H1 (cell line): ENCODE measurements at regions not wholly inside any gene's neighbourhood (a gene's known extent, or its start where the extent isn't known, plus 50 kb on each side); places are given as distances from the start of the nearest gene placed in this dataset.

Source experiments
- CTCF ChIA-PET: fragments of 300-600 bp; sonication (Branson Sonifier 250); formaldehyde crosslinking; loops from one replicate; lab custom pipeline; 2021; ENCODE audit not compliant: partially characterized antibody; lab: Charles Lee
- POLR2A ChIA-PET: fragments of 300-600 bp; sonication (Branson Sonifier 250); formaldehyde crosslinking; loops from one replicate; lab custom pipeline; 2021; ENCODE audit warnings: inconsistent platforms; ENCODE audit not compliant: partially characterized antibody; lab: Charles Lee
- DNase-seq, 2 experiments: peaks; one replicate each; pipeline versions ENCODE4 v3.0.0 to v3.0.0-alpha.2; 2010 to 2022; ENCODE audit warnings: low spot score in 2 of 2, low read depth in 1 of 2, mixed read lengths in 1 of 2
- FAIRE-seq: peaks from 2 replicates; lab custom pipeline; 2011; peaks lifted over from hg19 to GRCh38; lab: Jason Lieb, UNC
- H2AFZ ChIP-seq: 2 replicates; pipeline ENCODE4 v1.8.1; 2012; ENCODE audit warnings: low read length, inconsistent platforms
- H2AK5ac ChIP-seq: 2 replicates; pipeline ENCODE4 v1.6.1; 2013; ENCODE audit warnings: low read depth, low read length
- H2BK120ac ChIP-seq: replicated peaks from 2 replicates; pipeline ENCODE3; 2013; ENCODE audit warnings: low read depth, low read length, inconsistent platforms
- H2BK12ac ChIP-seq: 2 replicates; pipeline ENCODE4 v1.6.1; 2013; ENCODE audit warnings: low read depth, low read length
- H2BK15ac ChIP-seq: 2 replicates; pipeline ENCODE4 v1.6.1; 2013; ENCODE audit warnings: low read length
- H2BK20ac ChIP-seq: 2 replicates; pipeline ENCODE4 v1.6.1; 2013; ENCODE audit warnings: low read length
- H2BK5ac ChIP-seq: 2 replicates; pipeline ENCODE4 v1.6.1; 2013; ENCODE audit warnings: low read depth, low read length
- H3K14ac ChIP-seq: 2 replicates; pipeline ENCODE4 v1.6.1; 2013; ENCODE audit warnings: inconsistent platforms; ENCODE audit not compliant: insufficient read length
- H3K18ac ChIP-seq: 2 replicates; pipeline ENCODE4 v1.6.1; 2013; ENCODE audit warnings: low read length; ENCODE audit errors: extremely low read depth
- H3K23ac ChIP-seq: 2 replicates; pipeline ENCODE4 v1.6.1; 2013; ENCODE audit warnings: inconsistent platforms; ENCODE audit not compliant: insufficient read length
- H3K23me2 ChIP-seq: 2 replicates; pipeline ENCODE4 v1.6.1; 2013; ENCODE audit warnings: low read depth, low read length
- H3K27ac ChIP-seq: 2 replicates; pipeline ENCODE4 v1.6.1; 2011; ENCODE audit warnings: low read depth, low read length, inconsistent platforms
- H3K27me3 ChIP-seq, 4 experiments: replicated peaks in 1 of 4; 1 replicate in 1 of 4; 2 replicates in 3 of 4; pipeline versions ENCODE4 v1.6.1 to v1.8.1; 2011 to 2013; ENCODE audit warnings: low read length in 3 of 4, mild to moderate bottlenecking in 3 of 4, inconsistent platforms in 2 of 4, mixed read lengths in 2 of 4, moderate library complexity in 1 of 4; ENCODE audit not compliant: control insufficient read depth in 3 of 4, insufficient read depth in 3 of 4; ENCODE audit errors: extremely low read depth in 1 of 4
- H3K36me3 ChIP-seq, 4 experiments: 2 replicates each; pipeline versions ENCODE4 v1.6.1 to v1.8.1; 2011 to 2013; ENCODE audit warnings: mild to moderate bottlenecking in 4 of 4, low read length in 3 of 4, moderate library complexity in 2 of 4, control low read depth in 1 of 4, inconsistent platforms in 1 of 4; ENCODE audit not compliant: insufficient read depth in 4 of 4, control insufficient read depth in 2 of 4
- H3K4ac ChIP-seq: replicated peaks from 2 replicates; pipeline ENCODE3; 2013; ENCODE audit warnings: low read length, low read depth, mixed read lengths, inconsistent platforms; ENCODE audit not compliant: insufficient read length
- H3K4me1 ChIP-seq, 4 experiments: replicated peaks in 1 of 4; 1 replicate in 1 of 4; 2 replicates in 3 of 4; pipeline versions ENCODE4 v1.6.1 to v1.8.1; 2011 to 2013; ENCODE audit warnings: low read length in 3 of 4, inconsistent platforms in 2 of 4, mixed read lengths in 1 of 4; ENCODE audit not compliant: insufficient read depth in 4 of 4, control insufficient read depth in 3 of 4
- H3K4me2 ChIP-seq, 2 experiments: 2 replicates each; pipeline versions ENCODE4 v1.6.1 to v1.8.1; 2011 to 2013; ENCODE audit warnings: low read depth in 2 of 2, low read length in 2 of 2, control low read depth in 1 of 2, inconsistent platforms in 1 of 2, mild to moderate bottlenecking in 1 of 2; ENCODE audit not compliant: insufficient read depth in 1 of 2
- H3K4me3 ChIP-seq, 4 experiments: fragments of 200-600, 300-600 bp in 1 of 4; sonication (generic), shearing (Covaris generic), sonication (Bioruptor Twin) in 1 of 4; 2 replicates each; pipeline versions ENCODE4 v1.5.1 to v1.8.1; 2011 to 2016; ENCODE audit warnings: low read length in 4 of 4, low read depth in 3 of 4, control low read depth in 2 of 4, inconsistent platforms in 2 of 4, mild to moderate bottlenecking in 2 of 4, mixed read lengths in 1 of 4, moderate library complexity in 1 of 4; ENCODE audit not compliant: insufficient read depth in 2 of 4; ENCODE audit errors: extremely low read depth in 1 of 4
- H3K56ac ChIP-seq: replicated peaks from 2 replicates; pipeline ENCODE3; 2013; ENCODE audit warnings: low read depth, mild to moderate bottlenecking, mixed read lengths, low read length, inconsistent platforms; ENCODE audit not compliant: insufficient read length
- H3K79me1 ChIP-seq: 2 replicates; pipeline ENCODE4 v1.6.1; 2013; ENCODE audit warnings: low read depth, low read length, control low read depth
- H3K79me2 ChIP-seq, 2 experiments: 2 replicates each; pipeline versions ENCODE4 v1.6.1 to v1.8.1; 2012 to 2013; ENCODE audit warnings: low read length in 2 of 2, mild to moderate bottlenecking in 2 of 2, inconsistent platforms in 1 of 2; ENCODE audit not compliant: insufficient read depth in 2 of 2, control insufficient read depth in 1 of 2
- H3K9ac ChIP-seq, 4 experiments: replicated peaks in 1 of 4; 1 replicate in 1 of 4; 2 replicates in 3 of 4; pipeline versions ENCODE4 v1.6.1 to v1.8.1; 2011 to 2013; ENCODE audit warnings: low read depth in 3 of 4, low read length in 3 of 4, control low read depth in 2 of 4, mild to moderate bottlenecking in 2 of 4, moderate library complexity in 2 of 4, inconsistent platforms in 1 of 4; ENCODE audit errors: extremely low read depth in 1 of 4
- H3K9me3 ChIP-seq, 2 experiments: 2 replicates each; pipeline versions ENCODE4 v1.6.1 to v1.8.1; 2012 to 2013; ENCODE audit warnings: mild to moderate bottlenecking in 2 of 2, moderate library complexity in 2 of 2, control low read depth in 1 of 2, inconsistent platforms in 1 of 2, low read depth in 1 of 2, low read length in 1 of 2, mixed read lengths in 1 of 2; ENCODE audit not compliant: insufficient read depth in 2 of 2
- H4K20me1 ChIP-seq, 2 experiments: replicated peaks in 1 of 2; 2 replicates each; pipeline versions ENCODE3 to v1.8.1; 2011 to 2013; ENCODE audit warnings: inconsistent platforms in 2 of 2, low read length in 2 of 2, mild to moderate bottlenecking in 1 of 2; ENCODE audit not compliant: insufficient read depth in 2 of 2, control insufficient read depth in 1 of 2
- H4K5ac ChIP-seq: 2 replicates; pipeline ENCODE4 v1.6.1; 2013; ENCODE audit warnings: low read length, low read depth, mixed read lengths, inconsistent platforms; ENCODE audit not compliant: insufficient read length
- H4K8ac ChIP-seq: 2 replicates; pipeline ENCODE4 v1.8.0; 2013; ENCODE audit warnings: mild to moderate bottlenecking, moderate library complexity, low read length, inconsistent platforms; ENCODE audit not compliant: insufficient read depth; ENCODE audit errors: extremely low read depth
- H4K91ac ChIP-seq: replicated peaks from 2 replicates; pipeline ENCODE3; 2013; ENCODE audit warnings: low read length, mixed read lengths, inconsistent platforms; ENCODE audit not compliant: insufficient read length
- ATF2 ChIP-seq: IDR thresholded peaks from 2 replicates; pipeline ENCODE4 v1.6.1; 2012; ENCODE audit warnings: low read length, inconsistent platforms
- ATF3 ChIP-seq: IDR thresholded peaks from 2 replicates; pipeline ENCODE4 v1.6.1; 2011; ENCODE audit warnings: low read depth, mild to moderate bottlenecking, low read length; ENCODE audit not compliant: insufficient read depth
- BRCA1 ChIP-seq: IDR thresholded peaks from 2 replicates; pipeline ENCODE4 v1.6.1; 2012; ENCODE audit warnings: low read depth, low read length, improper control_type of control experiment
- CTBP2 ChIP-seq: IDR thresholded peaks from 2 replicates; pipeline ENCODE4 v1.7.0; 2011; ENCODE audit warnings: borderline replicate concordance, mild to moderate bottlenecking, moderate library complexity, mixed read lengths, low read length; ENCODE audit not compliant: insufficient read depth, insufficient read length
- GTF2F1 ChIP-seq: IDR thresholded peaks from 2 replicates; pipeline ENCODE4 v1.6.1; 2012; ENCODE audit warnings: low read depth, low read length, improper control_type of control experiment, borderline replicate concordance
- POLR2A ChIP-seq, 2 experiments: IDR thresholded peaks; 1 replicate in 1 of 2; 2 replicates in 1 of 2; pipeline ENCODE4 v1.6.1; 2011; ENCODE audit warnings: low read depth in 2 of 2, low read length in 2 of 2, mild to moderate bottlenecking in 2 of 2; ENCODE audit errors: control extremely low read depth in 1 of 2
- RXRA ChIP-seq: IDR thresholded peaks from 2 replicates; pipeline ENCODE4 v1.6.1; 2011; ENCODE audit warnings: low read depth, mild to moderate bottlenecking, low read length, moderate library complexity; ENCODE audit not compliant: insufficient read depth
- SRF ChIP-seq: IDR thresholded peaks from 2 replicates; pipeline ENCODE4 v1.6.1; 2011; ENCODE audit warnings: mild to moderate bottlenecking, low read depth, low read length, moderate library complexity
- TBP ChIP-seq: IDR thresholded peaks from 2 replicates; pipeline ENCODE4 v1.6.1; 2011; ENCODE audit warnings: low read depth, low read length, improper control_type of control experiment
- TCF12 ChIP-seq: IDR thresholded peaks from 2 replicates; pipeline ENCODE4 v1.6.1; 2011; ENCODE audit warnings: low read depth, mild to moderate bottlenecking, low read length
- WGBS, 2 experiments: shearing (Covaris generic) in 1 of 2; methylation state at CpG; one replicate each; pipeline versions ENCODE4 v1.1.6 to v1.1.7; 2013 to 2015; ENCODE audit warnings: low lambda C conversion rate in 2 of 2, mixed read lengths in 2 of 2, inconsistent platforms in 1 of 2, low coverage in 1 of 2, missing lambda C conversion rate in 1 of 2; ENCODE audit not compliant: insufficient replicate concordance in 2 of 2, insufficient coverage in 1 of 2, insufficient read length in 1 of 2; ENCODE audit errors: extremely low coverage in 1 of 2, missing lambda C conversion rate in 1 of 2; 5-methylcytosine and 5-hydroxymethylcytosine counted together

- no peak overlapping the region for H2AFZ ChIP-seq
- H3K9ac ChIP-seq, result no peak overlapping the region
- no peak overlapping the region for H3K23ac ChIP-seq
- no peaks in the 10 kb centered on the region for H3K79me1 ChIP-seq
- H3K79me2 ChIP-seq, result no peaks in the 10 kb centered on the region
- no peaks in the 10 kb centered on the region for H3K9me3 ChIP-seq
- H2AK5ac ChIP-seq, result no peak overlapping the region
- H3K4me1 ChIP-seq, result no peaks in the 10 kb centered on the region
- H4K20me1 ChIP-seq, result no peaks in the 10 kb centered on the region
- H2BK120ac ChIP-seq, result no peak overlapping the region
- no peak overlapping the region for H2BK15ac ChIP-seq
- no peak overlapping the region for H4K8ac ChIP-seq
- H4K5ac ChIP-seq, result no peak overlapping the region
- no peak overlapping the region for H3K18ac ChIP-seq
- H3K27me3 ChIP-seq, result no peaks in the 10 kb centered on the region; a peak in 1 of 7 replicates
- H2BK5ac ChIP-seq, result no peak overlapping the region
- H3K56ac ChIP-seq, result no peak overlapping the region
- no peaks in the 10 kb centered on the region for H3K23me2 ChIP-seq
- H3K27ac ChIP-seq, result no peak overlapping the region
- no peak overlapping the region for H3K4me2 ChIP-seq
- H3K4me3 ChIP-seq, result no peak overlapping the region
- H3K36me3 ChIP-seq, result no peaks in the 10 kb centered on the region
- H2BK20ac ChIP-seq, result no peak overlapping the region
- no peak overlapping the region for H3K14ac ChIP-seq
- CTCF ChIA-PET, result interaction anchor here (1.5 to 1.6 kb wide), 2 partner anchors 11 to 168 kb away, joined by 3 to 5 read pairs; no protein-coding TSS in a partner anchor
- no peak overlapping the region for H3K4ac ChIP-seq
- FAIRE-seq (no peak), DNase-seq (no peak)
- WGBS, 2 experiments, result 86% methylated on average over 6 of the region's 6 CpGs; no CpG with 5 or more reads in 1 of the 2 experiments
- H2BK12ac ChIP-seq, result no peak overlapping the region
- no peak overlapping the region for H4K91ac ChIP-seq
- POLR2A ChIA-PET, result no interaction called here
- TF ChIP-seq ATF3 (no peak), POLR2A (IDR thresholded peaks at IDR 0.05; ENCODE audit: control extremely low read depth in 1 of 2, low read depth in 2 of 2, low read length in 2 of 2) (no peak), GTF2F1 (no peak), CTBP2 (no peak), ATF2 (no peak), BRCA1 (no peak), RXRA (no peak), TBP (no peak), TCF12 (no peak), SRF (no peak)
Observed at GRCh38 chr10:29830531-29831512, 196.1 kb upstream of the SVIL start.
